ENCODE measurements at regions not wholly inside any gene's neighbourhood (a gene's known extent, or its start where the extent isn't known, plus 50 kb on each side); places are given as distances from the start of the nearest gene placed in this dataset.

DNA sequence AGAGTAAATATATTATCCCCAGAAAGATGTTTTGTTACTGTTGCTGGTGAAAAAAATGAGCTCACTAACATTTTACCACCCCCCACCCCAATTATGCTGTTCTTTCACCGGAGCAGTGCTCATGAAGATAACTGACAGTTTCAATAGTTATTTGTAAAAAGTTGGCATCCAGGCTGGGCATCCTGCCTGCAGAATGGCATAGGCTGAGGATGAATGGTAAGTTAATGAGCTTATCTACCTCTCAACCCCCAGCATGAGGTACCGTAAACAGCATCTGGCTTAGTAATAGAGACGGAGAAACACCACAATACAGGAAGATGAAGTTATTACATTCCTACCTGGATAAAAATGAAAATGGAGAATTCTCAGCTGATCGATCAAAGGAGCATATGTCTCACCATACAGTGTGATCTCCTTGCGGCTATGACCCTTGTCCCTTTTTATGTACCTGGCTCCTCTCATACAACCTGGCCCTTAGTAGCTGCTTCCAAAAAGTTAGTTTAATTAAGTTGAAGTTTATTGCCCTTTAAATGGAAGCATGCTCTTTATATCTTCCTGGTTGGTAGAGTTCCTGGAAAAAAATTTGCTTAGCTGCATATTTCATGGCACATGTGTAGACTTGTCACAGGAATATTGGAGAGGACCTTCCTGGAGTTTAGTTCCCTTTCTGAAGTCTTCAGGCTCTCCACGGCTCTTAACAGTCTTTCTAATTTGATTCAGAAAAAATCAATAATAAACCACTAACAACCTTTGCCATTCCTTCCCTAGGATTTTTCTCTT is 61.2 kb upstream of the MPHOSPH6 start:
- Histone ChIP-seq H3K36me3 (no peaks in the 10 kb centered on the region), H3K4me3 (ENCODE audit: low read depth, low read length) (no peak overlapping the region), H3K27me3 (no peaks in the 10 kb centered on the region), H3K9me3 (no peaks in the 10 kb centered on the region), H3K4me1 (no peaks in the 10 kb centered on the region)
- no peak for DNase-seq
- TF ChIP-seq, protein P1, sequence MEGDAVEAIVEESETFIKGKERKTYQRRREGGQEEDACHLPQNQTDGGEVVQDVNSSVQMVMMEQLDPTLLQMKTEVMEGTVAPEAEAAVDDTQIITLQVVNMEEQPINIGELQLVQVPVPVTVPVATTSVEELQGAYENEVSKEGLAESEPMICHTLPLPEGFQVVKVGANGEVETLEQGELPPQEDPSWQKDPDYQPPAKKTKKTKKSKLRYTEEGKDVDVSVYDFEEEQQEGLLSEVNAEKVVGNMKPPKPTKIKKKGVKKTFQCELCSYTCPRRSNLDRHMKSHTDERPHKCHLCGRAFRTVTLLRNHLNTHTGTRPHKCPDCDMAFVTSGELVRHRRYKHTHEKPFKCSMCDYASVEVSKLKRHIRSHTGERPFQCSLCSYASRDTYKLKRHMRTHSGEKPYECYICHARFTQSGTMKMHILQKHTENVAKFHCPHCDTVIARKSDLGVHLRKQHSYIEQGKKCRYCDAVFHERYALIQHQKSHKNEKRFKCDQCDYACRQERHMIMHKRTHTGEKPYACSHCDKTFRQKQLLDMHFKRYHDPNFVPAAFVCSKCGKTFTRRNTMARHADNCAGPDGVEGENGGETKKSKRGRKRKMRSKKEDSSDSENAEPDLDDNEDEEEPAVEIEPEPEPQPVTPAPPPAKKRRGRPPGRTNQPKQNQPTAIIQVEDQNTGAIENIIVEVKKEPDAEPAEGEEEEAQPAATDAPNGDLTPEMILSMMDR (IDR thresholded peaks at IDR 0.05; ENCODE audit: low read depth, low read length) = no peak

GRCh38 chr16:82229800-82230619 is 60.0 kb upstream of the MPHOSPH6 start:
- TF ChIP-seq, protein P1 (IDR thresholded peaks at IDR 0.05; ENCODE audit: low read depth, low read length) = peak; percentile 97
- Histone ChIP-seq H3K27me3 (no peaks in the 10 kb centered on the region), H3K4me1 (no peaks in the 10 kb centered on the region), H3K9me3 (no peaks in the 10 kb centered on the region), H3K36me3 (no peaks in the 10 kb centered on the region), H3K4me3 (ENCODE audit: low read depth, low read length) (no peak overlapping the region)
- DNase-seq = peak; percentile 76

GRCh38 chr16:82226327-82226726 is 56.3 kb upstream of the MPHOSPH6 start:
- Histone ChIP-seq H3K4me1 (no peaks in the 10 kb centered on the region), H3K4me3 (ENCODE audit: low read depth, low read length) (no peak overlapping the region), H3K36me3 (no peaks in the 10 kb centered on the region), H3K9me3 (no peaks in the 10 kb centered on the region), H3K27me3 (no peaks in the 10 kb centered on the region)
- DNase-seq = no peak
- TF ChIP-seq, protein P1 (IDR thresholded peaks at IDR 0.05; ENCODE audit: low read depth, low read length) = no peak

DNA sequence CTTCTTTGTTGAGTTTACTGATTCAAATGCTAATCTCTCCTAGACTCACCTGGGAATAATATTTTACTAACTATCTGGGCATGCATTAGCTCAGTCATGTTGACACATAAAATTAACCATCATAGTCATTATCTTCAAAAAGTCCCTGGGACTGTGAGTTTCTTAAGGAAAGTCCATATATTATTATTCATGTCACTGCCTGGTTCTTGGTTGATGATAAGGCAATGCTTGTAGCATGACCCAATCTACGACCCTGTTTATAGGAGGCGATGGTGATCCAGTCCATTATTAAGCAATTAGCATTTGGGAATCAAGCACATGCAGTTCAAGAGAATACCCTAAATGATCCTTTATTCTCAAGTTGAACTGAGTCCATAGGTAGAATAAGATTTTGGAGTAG is 54.8 kb upstream of the MPHOSPH6 start:
- no peaks in the 10 kb centered on the region for H3K36me3 ChIP-seq
- no peak for DNase-seq
- TF ChIP-seq, protein P1 (IDR thresholded peaks at IDR 0.05; ENCODE audit: low read depth, low read length) = no peak

DNA sequence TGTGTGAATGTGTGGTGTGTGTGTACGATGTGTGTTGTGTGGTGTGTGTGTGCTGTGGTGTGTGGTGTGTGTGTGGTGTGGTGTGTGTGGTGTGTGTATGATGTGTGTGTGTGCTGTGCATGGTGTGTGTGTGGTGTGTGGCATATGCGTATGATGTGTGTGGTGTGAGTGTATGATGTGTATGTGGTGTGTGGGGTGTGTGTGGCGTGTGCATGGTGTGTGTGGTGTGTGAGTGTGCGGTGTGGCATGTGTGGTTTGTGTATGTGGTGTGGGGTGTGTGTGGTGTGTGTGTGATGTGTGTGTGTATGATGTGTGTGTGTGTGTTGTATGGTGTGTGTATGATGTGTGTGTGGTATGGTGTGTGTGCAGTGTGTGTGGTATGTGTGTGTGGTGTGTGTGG is 50.5 kb upstream of the MPHOSPH6 start:
- TF ChIP-seq, protein P1 (IDR thresholded peaks at IDR 0.05; ENCODE audit: low read depth, low read length) = no peak
- H3K36me3 ChIP-seq = no peaks in the 10 kb centered on the region
- H3K4me3 ChIP-seq (ENCODE audit: low read depth, low read length) = no peak overlapping the region
- DNase-seq = no peak
- no peaks in the 10 kb centered on the region for H3K27me3 ChIP-seq
- H3K9me3 ChIP-seq = no peaks in the 10 kb centered on the region
- no peaks in the 10 kb centered on the region for H3K4me1 ChIP-seq

More for the DNA sequence above, 54.8 kb upstream of the MPHOSPH6 start:
- no peak overlapping the region for H3K4me3 ChIP-seq (ENCODE audit: low read depth, low read length)
- H3K27me3 ChIP-seq = no peaks in the 10 kb centered on the region
- no peaks in the 10 kb centered on the region for H3K9me3 ChIP-seq
- H3K4me1 ChIP-seq = no peaks in the 10 kb centered on the region
